GM18868 (cell line): ENCODE measurements at regions not wholly inside any gene's neighbourhood (a gene's known extent, or its start where the extent isn't known, plus 50 kb on each side); places are given as distances from the start of the nearest gene placed in this dataset.
A peak's percentile ranks its signal among the peaks of the same experiment; 100 is the strongest.

Source experiments
- ATAC-seq: cut with Tn5 transposase; IDR thresholded peaks from one replicate; pipeline ENCODE4 v1.9.1; 2021; ENCODE audit warnings: mild to moderate bottlenecking, moderate library complexity; ENCODE audit not compliant: unreplicated experiment

DNA sequence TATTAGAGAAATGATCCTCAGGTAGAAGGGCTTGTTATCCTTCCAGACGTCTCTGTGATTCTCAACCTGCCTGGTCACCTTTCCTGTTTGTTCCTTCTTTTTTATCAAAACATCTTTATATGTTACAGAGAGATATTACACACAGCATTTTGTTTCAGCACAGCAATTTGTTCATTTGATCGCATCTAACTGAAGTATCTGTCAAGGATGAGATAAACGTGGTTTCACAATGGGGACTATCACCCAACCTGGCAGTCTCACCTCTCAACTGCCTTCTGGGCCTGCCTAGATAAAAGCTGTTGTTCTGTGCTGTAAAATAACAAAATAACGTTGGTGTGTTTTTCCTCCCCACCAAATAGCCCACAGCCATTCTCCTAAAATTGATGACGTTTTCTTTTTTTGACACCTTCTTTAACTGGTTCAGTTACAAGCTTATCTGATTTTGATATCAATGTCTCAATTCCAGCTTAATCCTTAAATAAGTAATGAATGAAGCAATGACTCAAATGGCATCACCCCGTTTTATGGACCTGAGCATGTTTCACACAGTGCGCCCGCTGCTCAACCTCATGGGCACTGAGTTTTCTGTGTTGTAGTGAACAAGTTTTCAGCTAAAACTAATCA is 367.9 kb upstream of the RUNX1 start:
- ATAC-seq = no peak

DNA sequence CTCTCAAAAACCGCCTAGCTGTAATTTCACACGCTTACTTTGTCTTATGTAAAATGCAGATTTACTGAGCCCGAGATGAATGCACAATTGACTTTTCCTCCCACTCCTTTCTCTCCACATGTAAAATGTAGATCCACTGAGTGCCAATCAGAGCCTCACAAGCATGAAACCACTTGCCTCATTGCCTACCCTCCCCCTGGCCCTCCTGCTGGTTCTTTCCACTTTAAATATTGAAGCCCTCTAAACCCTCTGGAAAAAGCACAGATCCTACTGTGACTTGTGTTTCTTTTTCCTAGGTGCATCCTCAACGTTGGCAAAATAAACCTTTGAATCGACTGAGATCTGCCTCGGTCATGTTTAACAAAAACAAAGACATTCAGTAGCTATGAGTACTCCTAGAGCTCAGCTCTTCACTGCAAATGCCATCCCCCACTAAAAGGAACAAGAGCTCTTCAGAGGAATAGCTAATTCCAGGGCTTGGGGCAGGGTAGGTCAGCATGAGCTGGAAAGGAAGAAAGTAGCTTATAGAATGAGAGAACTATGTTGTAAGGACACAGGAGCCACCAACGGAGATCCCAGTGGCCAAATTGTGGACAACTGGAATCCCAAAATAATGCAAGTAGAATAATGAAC is 365.5 kb upstream of the RUNX1 start:
- ATAC-seq = no peak

DNA sequence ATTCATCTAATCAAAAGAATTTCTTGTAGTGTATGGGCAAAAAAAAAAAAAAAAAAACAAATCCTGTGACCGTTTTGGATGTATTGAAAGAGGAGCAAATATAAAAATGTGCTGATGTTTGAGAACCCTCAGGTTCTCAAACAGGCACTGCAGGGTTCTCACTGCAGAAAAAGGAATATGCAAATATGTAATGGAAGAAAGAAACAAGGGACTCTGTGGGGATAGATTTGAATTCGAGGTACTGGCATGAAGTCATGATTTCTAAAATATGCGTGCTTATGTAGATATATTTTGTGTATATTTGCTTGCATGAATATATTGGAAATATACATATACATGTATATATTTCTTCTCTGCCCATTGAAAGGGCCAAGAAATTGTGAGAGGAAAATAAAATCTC is 365.0 kb upstream of the RUNX1 start:
- no peak for ATAC-seq

DNA sequence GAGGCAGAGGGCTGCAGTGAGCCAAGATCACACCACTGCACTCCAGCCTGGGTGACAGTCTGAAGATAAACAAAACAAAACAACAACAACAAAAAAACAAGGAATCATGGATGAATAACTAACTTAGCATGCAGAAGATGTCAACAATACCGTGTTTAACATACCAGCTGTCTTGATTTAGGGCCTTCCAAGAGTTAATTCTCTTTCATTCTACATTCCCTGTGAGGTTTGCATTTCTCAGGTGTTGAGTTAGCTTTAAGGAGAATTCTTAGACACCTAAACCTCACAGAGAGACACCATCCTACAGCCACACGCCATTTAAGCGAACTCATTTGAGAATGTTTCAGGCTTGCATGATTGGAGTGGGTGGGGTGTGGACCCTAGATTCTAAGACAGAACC is 363.1 kb upstream of the RUNX1 start:
- no peak for ATAC-seq

DNA sequence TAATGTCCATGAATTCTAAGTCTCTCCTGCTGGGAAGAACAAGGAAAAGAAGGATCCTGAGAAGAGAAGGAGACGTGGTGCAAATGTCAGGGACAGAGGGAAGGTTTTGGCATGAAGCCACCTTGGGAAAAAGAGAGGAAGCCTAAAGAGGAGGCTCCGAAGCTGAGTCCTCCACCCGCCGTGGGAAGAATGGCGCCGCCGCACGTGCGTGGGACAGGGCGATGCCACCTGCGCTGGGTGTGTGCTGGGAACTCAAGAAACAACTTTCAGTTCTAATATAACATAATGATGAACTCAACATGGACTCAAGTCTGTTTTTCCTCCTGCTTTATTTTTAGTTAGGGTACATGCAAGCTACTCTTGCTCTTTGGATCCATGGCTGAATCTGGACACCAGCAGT is 362.3 kb upstream of the RUNX1 start:
- no peak for ATAC-seq

DNA sequence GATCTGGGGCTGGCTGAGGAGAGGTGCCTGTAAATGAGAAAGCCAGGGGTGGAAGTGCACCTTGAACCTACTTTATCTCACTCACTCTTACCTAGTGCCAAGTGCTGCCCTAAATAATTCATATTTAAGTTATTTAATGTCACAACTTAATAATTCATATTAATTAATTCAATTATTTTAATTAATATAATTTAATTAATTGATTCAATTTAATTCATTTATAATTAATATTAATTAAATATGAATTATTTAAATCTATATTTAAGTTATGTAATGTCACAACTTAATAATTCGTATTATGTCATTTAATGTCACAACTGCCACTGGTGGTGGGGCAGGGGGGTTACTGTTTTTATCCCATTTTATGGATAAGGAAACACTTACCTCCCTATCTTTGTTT is 361.6 kb upstream of the RUNX1 start:
- ATAC-seq = no peak

DNA sequence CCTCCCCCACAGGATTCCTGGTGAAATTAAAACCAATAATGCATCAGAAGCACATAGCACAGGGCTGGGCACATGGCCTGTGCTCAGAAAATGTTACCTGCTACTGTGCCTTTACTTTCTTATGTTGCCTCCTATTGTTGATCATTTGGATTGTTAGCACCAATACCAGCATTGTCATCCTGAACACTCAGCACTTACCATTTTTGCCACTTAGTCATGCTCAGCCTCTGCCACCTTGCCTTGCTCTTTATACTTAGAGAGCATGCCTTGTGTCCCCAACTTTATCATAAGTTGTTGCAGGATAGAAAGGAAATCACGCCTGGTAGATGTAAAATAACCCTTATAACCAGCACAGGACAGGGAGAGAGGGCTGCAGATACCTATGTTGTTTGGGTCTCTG is 361.0 kb upstream of the RUNX1 start:
- no peak for ATAC-seq

DNA sequence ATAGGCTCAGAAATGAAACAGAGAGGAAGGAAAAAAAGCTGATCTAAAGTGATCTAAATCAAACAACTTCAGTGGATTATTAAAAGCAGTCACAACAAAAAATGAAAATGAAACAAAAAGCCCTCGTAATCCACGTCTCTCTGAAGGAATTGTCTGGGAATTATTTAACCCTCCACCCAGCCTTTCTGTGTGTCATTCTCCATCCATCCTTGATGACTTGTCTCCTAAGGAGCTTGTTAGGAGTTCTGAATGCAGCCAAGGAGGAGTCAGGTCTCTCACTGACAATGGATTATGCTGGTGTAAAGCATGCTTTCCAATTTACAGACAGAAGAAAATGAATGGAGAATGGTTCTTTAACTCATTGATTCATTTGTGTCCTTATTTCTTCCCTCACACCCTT is 359.3 kb upstream of the RUNX1 start:
- ATAC-seq = no peak

DNA sequence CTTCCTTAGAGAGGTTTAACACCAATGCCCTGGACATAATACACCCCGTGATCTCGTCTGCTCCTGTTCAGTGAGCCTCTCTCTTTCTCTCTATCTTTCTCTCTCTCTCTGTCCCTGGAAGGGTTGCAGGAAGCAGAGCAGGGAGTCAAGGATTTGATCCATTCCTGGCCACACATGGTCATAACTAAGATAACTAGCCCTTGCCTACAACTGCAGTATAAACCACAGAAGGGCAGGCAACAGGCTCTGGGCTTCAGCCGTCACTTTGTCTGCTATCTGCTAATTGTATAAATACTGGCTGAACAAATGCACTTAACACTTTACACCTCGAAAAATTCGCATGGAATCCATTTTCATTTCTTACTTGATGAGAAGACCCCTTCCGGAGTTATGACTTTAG is 357.5 kb upstream of the RUNX1 start:
- ATAC-seq = no peak

DNA sequence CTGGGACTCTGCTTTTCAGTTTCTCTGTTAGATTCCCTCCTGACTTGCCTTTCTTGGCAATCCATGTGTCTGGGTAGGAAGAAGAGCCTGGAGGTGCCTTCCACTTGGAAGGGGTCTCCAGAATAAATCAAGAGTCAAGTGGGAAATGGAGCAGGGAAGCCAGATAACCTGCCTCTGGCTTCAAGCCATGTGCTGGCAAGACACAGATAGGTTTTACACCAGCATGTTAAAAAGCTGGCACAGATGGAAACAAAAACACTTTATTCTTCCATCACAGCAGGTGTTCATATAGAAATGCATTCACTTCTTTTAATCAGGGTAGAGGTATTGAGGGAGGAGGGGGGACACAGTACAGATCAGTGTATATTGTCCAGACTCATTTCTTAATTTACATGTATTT is 356.9 kb upstream of the RUNX1 start:
- no peak for ATAC-seq

DNA sequence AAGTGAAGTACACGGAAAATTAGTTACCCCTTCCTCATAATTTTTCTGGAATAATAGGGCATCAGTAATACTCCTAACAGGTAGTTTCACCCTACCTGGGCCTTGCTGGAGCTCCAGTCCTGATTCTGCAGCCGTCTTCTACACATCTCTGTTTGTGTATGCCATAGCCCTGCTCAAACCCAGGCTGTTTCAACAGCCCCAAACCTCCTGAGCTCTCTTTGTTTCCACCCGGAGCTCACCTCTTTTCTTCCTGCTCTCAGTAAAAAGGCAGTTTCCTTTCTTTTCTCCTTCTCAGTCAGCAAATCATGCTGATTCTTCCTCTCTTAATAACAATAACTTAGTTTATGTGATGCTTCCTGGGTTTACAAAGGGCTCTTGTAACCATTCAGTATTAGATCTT is 355.1 kb upstream of the RUNX1 start:
- ATAC-seq = no peak

DNA sequence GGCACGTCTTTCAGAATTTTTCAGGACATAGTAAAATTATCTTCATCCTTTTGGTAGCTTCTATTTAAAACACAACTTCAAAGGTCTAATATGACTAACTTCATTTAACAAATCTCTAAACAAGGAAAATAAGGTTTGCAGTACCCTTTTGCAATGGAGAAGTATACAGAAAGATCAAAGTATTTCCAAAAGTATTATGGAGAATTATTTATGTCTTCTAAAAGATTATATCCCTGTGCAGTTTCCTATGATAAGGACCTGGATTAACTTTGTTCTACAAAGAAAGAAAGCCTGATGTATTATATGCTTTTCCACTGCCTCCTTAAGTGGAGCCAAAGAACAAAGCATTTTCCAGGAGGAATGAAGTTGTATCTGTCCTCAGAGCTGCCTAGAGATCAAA is 353.0 kb upstream of the RUNX1 start:
- ATAC-seq = no peak

DNA sequence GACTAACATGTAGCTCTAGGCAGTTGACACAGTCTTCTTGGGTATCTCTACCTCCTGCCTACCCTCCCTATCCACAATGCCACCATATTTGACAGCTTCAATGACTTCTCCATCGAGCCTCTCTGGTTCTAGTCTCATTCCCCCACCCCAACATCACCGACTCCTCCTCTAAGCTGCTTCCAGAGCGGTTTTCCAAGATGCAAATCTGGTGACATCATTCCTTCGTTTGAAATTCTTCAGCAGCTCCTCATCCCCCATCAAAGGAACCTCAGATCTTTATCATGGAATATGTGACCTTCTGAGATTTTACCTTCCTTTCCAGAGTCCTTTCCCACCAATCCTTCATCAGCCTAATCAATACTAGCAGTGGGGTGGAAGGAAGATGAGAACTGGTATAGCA is 352.4 kb upstream of the RUNX1 start:
- ATAC-seq = no peak

DNA sequence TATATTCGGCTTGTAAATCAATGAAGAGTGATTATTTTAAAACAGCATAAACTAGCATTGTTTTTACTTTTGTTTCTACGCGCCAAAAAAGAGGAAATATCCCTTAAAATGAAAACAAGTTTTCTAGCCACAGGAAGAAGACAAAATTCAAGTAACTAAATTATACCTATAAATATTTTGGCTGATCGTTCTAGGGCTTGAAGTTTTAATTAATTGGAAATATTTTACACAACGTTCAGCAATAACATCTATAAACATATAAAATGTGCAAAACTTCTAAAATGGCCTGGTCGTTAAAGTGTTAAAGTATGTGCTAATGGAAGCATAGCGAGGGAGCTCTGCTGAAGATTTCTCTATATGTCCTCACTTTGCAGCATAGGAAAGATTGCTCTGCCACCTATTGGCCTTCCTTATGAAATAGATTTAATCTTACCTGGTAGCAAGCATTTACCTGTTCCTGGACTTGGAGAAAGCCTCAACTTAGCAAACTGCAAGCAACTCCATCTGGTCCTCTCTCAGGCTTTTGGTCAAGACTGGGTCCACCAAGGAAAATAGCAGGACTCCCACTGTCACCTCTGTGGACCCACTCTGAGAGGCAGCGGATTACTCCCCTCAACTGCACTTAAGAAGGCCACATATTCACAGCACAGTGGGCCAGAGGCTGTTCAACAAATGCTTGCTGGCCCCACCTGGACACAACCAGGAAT is 351.3 kb upstream of the RUNX1 start:
- ATAC-seq = peak; percentile 59

DNA sequence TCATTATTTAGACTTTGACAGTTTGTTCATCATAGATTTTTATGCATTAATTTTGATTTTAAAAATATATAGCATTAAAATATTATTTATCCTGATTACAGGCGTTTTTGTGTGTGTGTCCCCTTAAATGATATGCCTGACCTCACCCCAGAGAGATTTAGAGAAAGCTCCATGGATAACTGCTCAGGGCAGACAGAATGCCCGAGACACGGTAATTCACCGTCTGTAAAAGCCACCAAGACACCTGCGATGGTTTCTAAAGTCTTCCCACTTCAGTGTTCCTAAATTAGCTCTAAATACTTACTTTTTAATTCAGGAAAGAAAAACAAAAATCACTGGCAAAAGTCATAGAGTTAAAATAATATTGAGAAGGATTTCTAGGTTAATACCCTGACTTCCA is 350.6 kb upstream of the RUNX1 start:
- no peak for ATAC-seq

DNA sequence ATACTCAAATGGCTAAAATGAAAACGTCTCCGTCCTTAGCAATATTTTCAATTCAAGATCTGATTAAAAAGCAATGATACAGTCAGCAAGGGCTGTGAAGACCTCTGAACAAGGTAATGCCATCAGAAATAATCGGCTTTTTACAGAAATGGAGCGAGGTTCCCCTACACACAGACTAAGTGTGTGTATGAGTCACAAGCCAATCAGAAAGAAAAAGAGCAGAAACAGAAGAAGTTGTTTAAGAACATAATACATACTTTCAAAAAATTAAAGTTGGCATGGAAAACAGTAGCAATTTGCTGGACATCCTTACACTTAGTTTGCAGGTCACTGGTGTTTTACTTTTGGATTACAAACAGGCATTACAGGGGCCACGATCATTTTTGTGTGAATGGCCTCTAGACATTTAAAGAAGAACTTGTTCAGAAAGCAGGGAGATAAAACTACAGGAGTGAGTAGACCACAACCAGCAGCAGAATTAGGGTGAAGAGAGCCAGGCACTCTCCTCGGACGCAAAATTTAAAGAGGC is 350.0 kb upstream of the RUNX1 start:
- no peak for ATAC-seq

DNA sequence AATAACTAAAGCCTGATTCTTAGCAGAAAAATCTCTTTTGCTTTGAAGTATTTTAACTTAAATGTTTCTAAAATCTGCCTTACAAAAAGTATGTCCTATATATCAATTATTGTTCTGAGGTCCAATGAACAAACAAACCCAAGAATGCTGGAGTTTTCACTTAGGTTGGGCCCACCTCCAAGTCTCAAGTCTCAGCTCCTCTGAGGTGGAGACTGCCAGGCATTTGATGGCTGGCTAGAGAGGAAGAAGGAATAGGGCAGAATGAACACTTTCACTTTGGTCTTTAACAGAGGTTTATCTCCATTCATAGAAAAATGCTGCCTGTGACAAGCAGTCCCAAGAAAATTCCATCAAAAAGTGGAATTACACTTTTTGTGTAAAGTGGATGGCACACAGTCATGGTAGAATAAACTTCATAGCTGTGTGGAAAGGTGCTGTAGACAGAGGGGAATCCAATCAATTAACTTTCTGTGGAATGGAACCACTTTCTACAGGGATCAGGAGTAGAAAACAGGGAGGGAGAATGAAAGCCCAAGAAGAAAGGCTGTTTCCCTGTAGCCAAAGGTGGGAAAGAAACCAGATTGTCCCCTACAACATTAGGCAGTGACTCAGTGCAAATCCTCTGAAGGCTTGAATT is 349.4 kb upstream of the RUNX1 start:
- no peak for ATAC-seq

DNA sequence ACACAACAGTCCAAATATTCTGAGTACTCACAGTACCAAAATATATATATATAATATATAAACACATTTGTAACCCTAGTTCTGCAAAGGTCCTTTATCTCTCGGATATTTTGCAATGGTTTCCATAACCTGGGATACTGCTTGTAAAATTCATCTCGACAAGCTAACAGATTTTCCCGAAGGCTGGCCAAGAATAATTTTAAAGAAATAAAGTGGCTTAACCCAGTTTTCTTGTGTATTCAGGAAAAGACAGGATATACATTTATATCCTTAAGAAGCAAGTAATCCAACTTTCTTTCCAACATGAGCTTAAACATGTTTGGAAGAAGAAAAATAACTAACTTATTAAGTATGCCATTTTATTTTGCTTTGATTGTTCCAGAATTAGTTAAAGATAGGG is 348.7 kb upstream of the RUNX1 start:
- ATAC-seq = no peak

DNA sequence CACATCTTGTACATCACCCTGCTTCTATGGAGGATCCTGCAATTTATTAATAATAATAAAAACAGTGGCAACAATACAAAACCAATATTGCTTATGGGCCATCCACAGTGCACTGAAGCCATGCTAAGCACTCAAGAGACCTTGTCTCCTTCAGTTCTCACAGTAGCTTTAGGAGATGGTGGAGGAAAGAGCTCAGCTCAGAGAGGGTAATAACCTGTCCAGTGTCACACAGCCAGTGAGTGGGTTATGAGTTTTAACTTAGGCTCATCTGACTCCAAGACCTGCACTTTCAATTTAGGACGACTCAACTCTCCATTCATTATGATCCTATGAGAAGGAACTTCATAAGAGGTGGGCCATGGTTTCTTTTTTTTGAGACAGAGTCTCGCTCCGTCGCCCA is 347.6 kb upstream of the RUNX1 start:
- ATAC-seq = no peak

DNA sequence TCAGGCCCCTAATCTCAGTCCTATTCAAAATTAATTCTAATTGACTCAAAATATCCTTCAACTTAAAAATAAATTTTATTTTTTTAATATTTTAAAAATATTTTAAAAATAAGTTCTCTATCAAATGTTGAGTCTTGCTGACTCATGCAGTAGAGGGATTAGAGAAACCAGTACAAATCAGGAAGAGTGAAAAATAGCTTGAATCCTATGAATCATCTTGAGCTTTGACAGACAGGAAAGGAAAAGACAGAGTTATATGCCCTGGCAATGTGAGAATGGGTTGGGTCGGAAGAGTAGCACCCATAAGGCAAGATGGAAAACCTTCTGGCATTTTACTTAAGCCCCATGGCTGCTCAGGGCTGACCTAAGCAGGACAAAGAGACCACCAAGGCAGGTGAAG is 346.6 kb upstream of the RUNX1 start:
- ATAC-seq = no peak

DNA sequence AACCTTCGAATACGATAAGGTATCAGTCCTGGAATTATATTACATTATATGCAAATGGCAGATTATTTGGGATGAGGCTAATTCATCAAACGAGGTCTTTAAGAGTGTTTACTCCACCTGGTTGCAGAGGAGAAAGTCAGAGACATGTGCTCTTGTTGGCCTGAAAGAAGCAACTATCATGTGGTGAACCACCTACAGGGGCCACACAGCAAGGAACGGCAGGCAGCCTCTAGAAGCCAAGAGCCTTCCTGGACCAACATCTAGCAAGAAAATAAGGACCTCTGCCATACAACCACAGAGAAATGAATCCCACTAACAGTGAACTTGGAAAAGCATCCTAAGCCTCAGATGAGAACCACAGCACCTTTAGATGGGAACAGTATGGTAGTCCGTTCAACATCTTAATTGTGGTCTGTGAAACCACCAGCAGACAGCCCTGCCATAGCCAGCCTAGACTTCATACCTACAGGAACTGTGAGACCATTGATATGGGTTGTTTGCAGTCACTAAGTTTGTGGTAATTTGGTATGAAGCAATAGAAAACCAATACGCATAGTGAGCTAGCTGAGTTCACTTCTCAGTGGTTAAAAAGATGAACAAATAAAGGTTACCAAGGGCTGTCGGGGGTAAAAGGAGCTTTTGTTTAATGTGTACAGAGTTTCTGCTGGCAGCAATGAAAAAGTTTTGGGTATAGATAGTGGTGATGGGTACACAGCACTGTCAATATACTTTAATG is 345.7 kb upstream of the RUNX1 start:
- ATAC-seq = no peak
